ENCODE measurements at regions not wholly inside any gene's neighbourhood (a gene's known extent, or its start where the extent isn't known, plus 50 kb on each side); places are given as distances from the start of the nearest gene placed in this dataset.

DNA sequence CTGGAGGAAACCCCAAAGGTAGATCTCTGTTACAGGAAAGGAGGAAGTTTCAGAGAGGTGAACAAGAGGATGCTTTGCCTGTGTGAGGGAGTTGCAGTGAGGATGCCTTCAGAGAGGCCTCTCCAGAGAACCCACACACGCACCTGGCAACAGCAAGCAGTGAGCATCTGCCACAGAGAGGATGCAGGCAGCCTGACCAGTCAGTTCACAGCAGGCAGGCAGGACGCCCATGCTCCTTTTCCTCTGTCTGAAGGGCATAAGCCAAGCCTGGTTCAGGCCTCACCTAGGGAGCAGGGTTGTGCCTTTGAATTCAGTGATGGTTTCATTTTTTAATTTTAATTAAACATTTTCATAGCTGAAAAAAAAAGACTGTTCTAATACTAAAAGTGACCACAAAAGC is 346.0 kb upstream of the MARCKS start:
- Histone ChIP-seq H3K9me3 (no peaks in the 10 kb centered on the region), H3K27ac (no peak overlapping the region), H3K4me3 (no peak overlapping the region), H3K4me1 (no peaks in the 10 kb centered on the region), H3K4me2 (no peak overlapping the region)
- WGBS (ENCODE audit: missing lambda C conversion rate): 71% methylated on average over 1 of the region's 2 CpGs
- FAIRE-seq (no peak), DNase-seq (ENCODE audit: low read depth in 1 of 2, low spot score in 1 of 2) (no peak), ATAC-seq (no peak)
- CTCF ChIA-PET: interaction anchor here (0.6 kb wide), 1 partner anchor 188 kb away, joined by 3 read pairs; no protein-coding TSS in a partner anchor
- no peak for TF ChIP-seq HDAC2 (IDR thresholded peaks at IDR 0.05)
- TF ChIP-seq HOXB13 (CRISPR knock-in tag; IDR thresholded peaks at IDR 0.05; ENCODE audit: low read depth): no peak
- POLR2A ChIA-PET: interaction anchor here (0.7 kb wide), 1 partner anchor 125 kb away, joined by 8 read pairs; no protein-coding TSS in a partner anchor

- no peak for FAIRE-seq
- 80% methylated on average over 2 of the region's 2 CpGs for WGBS (ENCODE audit: missing lambda C conversion rate)
- H3K4me2 ChIP-seq: no peak overlapping the region
- H3K9me3 ChIP-seq: no peaks in the 10 kb centered on the region
- no peaks in the 10 kb centered on the region for H3K4me1 ChIP-seq
- no peak overlapping the region for H3K27ac ChIP-seq
- TF ChIP-seq RCOR1 (IDR thresholded peaks at IDR 0.05; ENCODE audit: low read depth, low read length) (no peak), ESRRA (IDR thresholded peaks at IDR 0.05; ENCODE audit: borderline replicate concordance, low read length) (no peak), EHF (CRISPR knock-in tag; IDR thresholded peaks at IDR 0.05) (no peak), HEYL (CRISPR knock-in tag; IDR thresholded peaks at IDR 0.05) (no peak), HOXA7 (CRISPR knock-in tag; IDR thresholded peaks at IDR 0.05) (no peak), CHD2 (IDR thresholded peaks at IDR 0.05; ENCODE audit: low read length, partially characterized antibody) (no peak), HMGXB4 (CRISPR knock-in tag; IDR thresholded peaks at IDR 0.05; ENCODE audit: borderline replicate concordance) (no peak), ZSCAN20 (CRISPR knock-in tag; IDR thresholded peaks at IDR 0.05) (no peak), RAD21 (conservative IDR thresholded peaks at IDR 0.05 in 1 of 2, IDR thresholded peaks at IDR 0.05 in 1 of 2) (no peak), NPAS2 (CRISPR knock-in tag; IDR thresholded peaks at IDR 0.05; ENCODE audit: borderline replicate concordance) (no peak), SREBF2 (IDR thresholded peaks at IDR 0.05) (no peak), ZNF302 (CRISPR knock-in tag; IDR thresholded peaks at IDR 0.05) (no peak)
- ChIA-PET POLR2A (no interaction called here), CTCF (no interaction called here)
- H3K4me3 ChIP-seq: no peak overlapping the region
- DNase-seq (ENCODE audit: low read depth in 1 of 2, low spot score in 1 of 2): no peak
- no peak for ATAC-seq
Measured at GRCh38 chr6:113512576-113512975, 344.6 kb upstream of the MARCKS start.

DNA sequence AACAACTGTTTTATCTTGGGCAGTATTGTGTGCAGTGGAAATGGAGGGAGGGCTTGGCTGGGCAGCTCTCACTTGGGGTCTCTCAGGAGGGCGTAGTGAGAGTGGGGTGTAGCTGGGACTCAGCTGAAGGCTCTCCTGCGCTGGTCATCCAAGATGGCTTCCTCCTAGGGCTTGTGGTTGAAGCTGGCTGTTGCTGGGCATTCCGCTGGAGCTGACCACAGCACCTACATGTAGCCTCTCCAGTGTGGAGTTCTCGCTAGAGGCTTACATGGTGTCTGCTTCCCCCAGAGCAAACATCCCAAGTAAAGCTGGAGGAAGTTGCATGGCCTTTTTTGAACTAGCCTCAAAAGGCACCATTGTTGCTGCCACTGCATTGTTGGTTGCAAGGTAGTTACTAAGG is 344.1 kb upstream of the MARCKS start:
- POLR2A ChIA-PET: no interaction called here
- CTCF ChIA-PET: no interaction called here
- Histone ChIP-seq H3K9me3 (no peaks in the 10 kb centered on the region), H3K4me2 (no peak overlapping the region), H3K27ac (no peak overlapping the region), H3K4me1 (no peaks in the 10 kb centered on the region), H3K4me3 (no peak overlapping the region)
- no peak for FAIRE-seq
- no peak for DNase-seq (ENCODE audit: low read depth in 1 of 2, low spot score in 1 of 2)
- 89% methylated on average over 4 of the region's 4 CpGs for WGBS (ENCODE audit: missing lambda C conversion rate)
- no peak for ATAC-seq
- no peak for TF ChIP-seq BHLHE40 (IDR thresholded peaks at IDR 0.05; ENCODE audit: low read depth, low read length)
- TF ChIP-seq HDAC2 (IDR thresholded peaks at IDR 0.05): no peak
- TF ChIP-seq HOXB13 (CRISPR knock-in tag; IDR thresholded peaks at IDR 0.05; ENCODE audit: low read depth): no peak
- TF ChIP-seq ZC3H11A (IDR thresholded peaks at IDR 0.05): no peak
- no peak for TF ChIP-seq CBX8 (IDR thresholded peaks at IDR 0.05)
- no peak for TF ChIP-seq BCL3 (IDR thresholded peaks at IDR 0.05)
- TF ChIP-seq JUN (IDR thresholded peaks at IDR 0.05): no peak
- TF ChIP-seq HEYL (CRISPR knock-in tag; IDR thresholded peaks at IDR 0.05): no peak
- TF ChIP-seq PHF8 (IDR thresholded peaks at IDR 0.05; ENCODE audit: borderline replicate concordance, low read depth): no peak
- TF ChIP-seq RNF2 (IDR thresholded peaks at IDR 0.05; ENCODE audit: borderline replicate concordance, low read depth): no peak
- TF ChIP-seq KDM1A (IDR thresholded peaks at IDR 0.05; ENCODE audit: low read depth): no peak

Data from A549 (cell line).